SK-N-MC (cell line): ENCODE measurements at regions not wholly inside any gene's neighbourhood (a gene's known extent, or its start where the extent isn't known, plus 50 kb on each side); places are given as distances from the start of the nearest gene placed in this dataset.

ENCODE experiments used
- DNase-seq: peaks from one replicate; pipeline ENCODE4 v3.0.0-alpha.2; 2011; ENCODE audit warnings: low read depth, low spot score
- H3K27ac ChIP-seq: fragments of 200-600 bp; sonication (generic); 2 replicates; pipeline ENCODE4 v1.5.1; 2016; ENCODE audit warnings: mixed run types
- H3K36me3 ChIP-seq: fragments of 200-600 bp; sonication (generic); 2 replicates; pipeline ENCODE4 v1.6.1; 2017; ENCODE audit warnings: antibody characterized with exemption, low read length, mixed read lengths; ENCODE audit not compliant: insufficient read depth
- H3K4me3 ChIP-seq: fragments of 200-600 bp; sonication (generic); 2 replicates; pipeline ENCODE4 v1.5.1; 2016
- H3K9ac ChIP-seq: fragments of 200-600 bp; sonication (generic); 2 replicates; pipeline ENCODE4 v1.8.0; 2017; ENCODE audit warnings: mixed run types, mixed read lengths; ENCODE audit not compliant: insufficient read length
- H3K9me3 ChIP-seq: fragments of 200-600 bp; sonication (generic); 2 replicates; pipeline ENCODE4 v1.6.1; 2017; ENCODE audit warnings: low read depth, mild to moderate bottlenecking, antibody characterized with exemption, low read length, moderate library complexity, mixed read lengths
- EZH2 ChIP-seq: fragments of 200-600 bp; sonication (generic); IDR thresholded peaks from one replicate; pipeline ENCODE4 v1.6.1; 2017; ENCODE audit warnings: antibody characterized with exemption
- FOXP2 ChIP-seq: optimal IDR thresholded peaks from 2 replicates; pipeline ENCODE3; 2011; ENCODE audit warnings: mild to moderate bottlenecking, moderate library complexity; ENCODE audit not compliant: insufficient read depth; ENCODE audit errors: extremely low read length, control extremely low read depth
- POLR2AphosphoS5 ChIP-seq: IDR thresholded peaks from 2 replicates; pipeline ENCODE4 v1.6.1; 2012; ENCODE audit warnings: mild to moderate bottlenecking, low read depth, low read length, borderline replicate concordance

GRCh38 chr20:7608250-7608649 lies 332.0 kb downstream of the HAO1 start:
- H3K4me3 ChIP-seq: no peak overlapping the region
- no peaks in the 10 kb centered on the region for H3K36me3 ChIP-seq
- no peaks in the 10 kb centered on the region for H3K9me3 ChIP-seq
- no peak for DNase-seq
- no peak for TF ChIP-seq FOXP2
- TF ChIP-seq POLR2AphosphoS5: no peak
- no peak for TF ChIP-seq EZH2
- no peak overlapping the region for H3K9ac ChIP-seq
- no peak overlapping the region for H3K27ac ChIP-seq

GRCh38 chr20:7609251-7609650 lies 331.0 kb downstream of the HAO1 start:
- Histone ChIP-seq H3K4me3 (no peak overlapping the region), H3K9me3 (no peaks in the 10 kb centered on the region), H3K9ac (no peak overlapping the region), H3K27ac (no peak overlapping the region), H3K36me3 (no peaks in the 10 kb centered on the region)
- TF ChIP-seq POLR2AphosphoS5 (no peak), FOXP2 (no peak), EZH2 (no peak)
- DNase-seq: no peak

GRCh38 chr20:7610681-7611080 lies 329.6 kb downstream of the HAO1 start:
- Histone ChIP-seq H3K9ac (no peak overlapping the region), H3K9me3 (no peaks in the 10 kb centered on the region), H3K27ac (no peak overlapping the region), H3K36me3 (no peaks in the 10 kb centered on the region), H3K4me3 (no peak overlapping the region)
- TF ChIP-seq EZH2 (no peak), FOXP2 (no peak), POLR2AphosphoS5 (no peak)
- no peak for DNase-seq

DNA sequence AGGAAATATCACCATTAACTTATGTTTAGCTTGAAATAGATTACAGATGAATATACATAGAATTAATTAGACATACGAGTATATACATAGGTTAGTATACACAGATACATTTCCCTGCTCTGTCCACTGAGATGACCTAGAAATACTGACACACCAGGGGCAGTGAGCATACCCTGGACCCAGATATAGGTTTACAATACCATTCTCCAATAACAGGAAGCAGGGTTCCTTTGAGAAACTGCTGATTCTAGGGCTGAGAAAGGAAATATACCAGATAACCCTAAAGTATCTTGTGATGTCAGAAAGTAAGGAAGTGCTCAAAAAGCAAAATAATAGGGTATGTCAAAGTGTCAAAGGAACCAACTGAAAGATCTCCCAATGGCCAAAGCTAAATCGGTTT lies 322.5 kb downstream of the HAO1 start:
- Histone ChIP-seq H3K36me3 (no peaks in the 10 kb centered on the region), H3K9me3 (no peaks in the 10 kb centered on the region), H3K9ac (no peak overlapping the region), H3K27ac (no peak overlapping the region), H3K4me3 (no peak overlapping the region)
- no peak for TF ChIP-seq EZH2
- TF ChIP-seq FOXP2: no peak
- no peak for TF ChIP-seq POLR2AphosphoS5
- no peak for DNase-seq

GRCh38 chr20:7622399-7622961 lies 317.8 kb downstream of the HAO1 start:
- no peak for TF ChIP-seq FOXP2
- TF ChIP-seq POLR2AphosphoS5: no peak
- TF ChIP-seq EZH2: no peak
- Histone ChIP-seq H3K4me3 (no peak overlapping the region), H3K36me3 (no peaks in the 10 kb centered on the region), H3K9ac (no peak overlapping the region), H3K9me3 (no peaks in the 10 kb centered on the region), H3K27ac (no peak overlapping the region)
- DNase-seq: no peak

DNA sequence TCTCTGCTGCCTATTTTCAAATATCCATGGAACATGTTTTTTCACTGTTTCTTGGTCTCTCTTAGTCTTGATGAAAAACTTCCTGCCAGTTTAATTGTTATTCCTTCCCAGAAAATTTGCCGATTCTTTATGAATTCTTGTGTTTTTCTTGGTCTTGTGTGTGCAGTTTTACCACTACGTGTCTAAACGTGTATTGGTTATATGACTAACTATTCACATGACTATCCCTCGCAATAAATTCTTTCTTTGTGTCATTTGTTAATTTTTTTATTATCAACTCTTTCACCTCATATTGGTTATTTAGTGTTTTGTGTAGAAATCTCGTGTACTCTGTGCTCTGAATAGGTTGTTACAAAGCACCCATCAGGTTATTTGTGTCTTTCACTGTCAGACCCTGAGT lies 315.4 kb downstream of the HAO1 start:
- no peak overlapping the region for H3K4me3 ChIP-seq

DNA sequence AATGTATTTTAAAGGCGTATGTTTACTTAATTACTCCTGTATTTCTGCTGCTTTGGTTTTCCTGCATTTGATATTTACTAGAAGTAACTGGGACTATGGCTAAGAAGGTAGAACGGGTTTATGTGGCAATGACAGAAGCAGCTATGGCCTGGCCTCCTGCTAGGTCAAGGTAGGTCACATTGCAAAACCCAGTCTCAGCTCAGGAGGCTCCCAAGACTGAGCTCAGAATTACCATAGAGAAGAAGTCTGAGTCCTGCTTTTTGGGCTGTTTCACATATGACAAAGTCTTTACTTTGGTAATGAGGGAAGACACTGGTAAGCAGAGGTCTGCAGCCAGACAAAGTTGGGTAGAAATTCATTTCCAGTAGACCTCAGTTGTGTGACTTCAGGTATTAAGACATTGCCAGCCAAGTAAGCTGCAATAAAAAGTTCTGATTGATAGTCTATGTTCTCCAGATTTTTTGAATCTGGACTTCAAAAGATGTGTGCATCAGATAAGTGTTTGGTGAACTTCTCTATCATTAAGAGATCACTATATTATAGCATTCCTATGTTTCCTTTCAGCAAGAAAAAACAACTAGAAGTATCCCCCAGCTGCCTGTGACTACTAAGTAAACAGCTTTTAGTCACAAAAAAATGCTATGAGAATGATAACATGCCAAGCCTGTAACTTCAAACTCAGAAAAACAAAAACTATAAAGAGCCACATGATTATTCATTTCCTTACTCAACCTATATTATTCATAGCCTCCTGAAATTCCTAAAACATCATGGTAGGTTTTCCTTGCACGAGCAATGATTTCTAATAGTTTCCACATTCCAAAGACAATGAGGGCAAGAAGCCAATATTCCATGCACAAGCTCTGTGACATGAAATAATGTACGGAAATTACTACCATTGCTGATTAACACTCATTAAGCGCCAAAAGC lies 312.3 kb downstream of the HAO1 start:
- no peak overlapping the region for H3K27ac ChIP-seq
- DNase-seq: no peak
- H3K9me3 ChIP-seq: no peaks in the 10 kb centered on the region
- H3K4me3 ChIP-seq: no peak overlapping the region
- no peaks in the 10 kb centered on the region for H3K36me3 ChIP-seq
- TF ChIP-seq EZH2 (no peak), POLR2AphosphoS5 (no peak)
- H3K9ac ChIP-seq: no peak overlapping the region

More for the DNA sequence above, 315.4 kb downstream of the HAO1 start:
- Histone ChIP-seq H3K27ac (no peak overlapping the region), H3K9me3 (no peaks in the 10 kb centered on the region), H3K36me3 (no peaks in the 10 kb centered on the region), H3K9ac (no peak overlapping the region)
- TF ChIP-seq EZH2 (no peak), FOXP2 (no peak), POLR2AphosphoS5 (no peak)
- DNase-seq: no peak

GRCh38 chr20:7629880-7630279 lies 310.4 kb downstream of the HAO1 start:
- Histone ChIP-seq H3K27ac (no peak overlapping the region), H3K9me3 (no peaks in the 10 kb centered on the region), H3K9ac (no peak overlapping the region), H3K4me3 (no peak overlapping the region), H3K36me3 (no peaks in the 10 kb centered on the region)
- no peak for TF ChIP-seq POLR2AphosphoS5
- no peak for TF ChIP-seq EZH2
- no peak for TF ChIP-seq FOXP2
- DNase-seq: no peak

DNA sequence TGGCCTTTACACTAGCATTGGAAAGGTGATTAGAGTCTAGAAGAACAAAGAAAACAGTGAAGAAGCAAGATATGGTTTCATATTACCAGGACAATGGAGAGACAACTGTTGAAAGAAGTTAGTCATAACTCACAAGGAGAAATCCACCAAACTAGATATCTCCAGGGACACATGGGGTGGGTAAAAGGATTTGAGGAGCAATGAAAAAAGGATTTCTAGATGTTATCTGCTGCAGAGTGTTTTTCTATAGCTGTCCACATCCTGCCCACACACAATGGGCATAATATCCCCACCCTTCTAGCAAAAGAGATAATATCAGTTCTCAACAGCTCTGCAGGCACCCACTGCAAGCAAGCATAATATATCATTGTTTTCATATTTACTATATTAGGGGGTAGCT lies 303.1 kb downstream of the HAO1 start:
- H3K9ac ChIP-seq: no peak overlapping the region
- TF ChIP-seq FOXP2 (no peak), POLR2AphosphoS5 (no peak), EZH2 (no peak)
- no peaks in the 10 kb centered on the region for H3K36me3 ChIP-seq
- H3K27ac ChIP-seq: no peak overlapping the region
- no peak overlapping the region for H3K4me3 ChIP-seq
- no peaks in the 10 kb centered on the region for H3K9me3 ChIP-seq
- DNase-seq: no peak
